ENCODE measurements at regions not wholly inside any gene's neighbourhood (a gene's known extent, or its start where the extent isn't known, plus 50 kb on each side); places are given as distances from the start of the nearest gene placed in this dataset.

DNA sequence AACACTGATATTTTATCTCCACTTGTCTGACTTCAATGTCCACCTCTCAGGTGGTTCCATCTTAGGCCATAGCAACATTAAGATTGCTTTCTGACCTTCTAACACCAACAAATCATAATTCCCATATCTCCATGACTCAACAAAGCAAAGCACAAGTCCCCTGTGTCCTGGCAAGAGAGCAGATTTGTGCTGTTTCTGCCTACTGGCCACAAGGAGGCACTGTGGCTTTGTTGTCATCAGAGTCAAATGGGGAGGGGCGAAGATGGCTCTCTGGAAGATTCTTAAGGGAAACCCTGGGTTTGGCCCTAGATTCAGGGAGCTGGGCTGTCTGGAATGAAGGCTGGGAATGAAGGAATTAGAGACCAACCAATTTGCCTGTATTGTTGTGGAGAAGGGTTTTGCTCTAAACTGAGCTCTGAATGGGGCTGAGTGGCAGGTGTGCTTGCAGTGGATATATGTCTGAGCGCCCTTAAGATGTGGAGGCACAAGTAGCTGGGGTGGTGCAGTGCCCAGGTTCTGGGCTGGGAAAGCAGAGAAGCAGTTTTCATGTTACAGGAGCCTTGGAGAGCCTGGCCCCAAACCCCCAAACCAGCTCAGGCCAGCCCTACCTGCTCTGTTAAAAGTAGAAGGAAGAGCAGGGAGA, 154.8 kb upstream of the PRSS58 start:
- TF ChIP-seq, protein P1, sequence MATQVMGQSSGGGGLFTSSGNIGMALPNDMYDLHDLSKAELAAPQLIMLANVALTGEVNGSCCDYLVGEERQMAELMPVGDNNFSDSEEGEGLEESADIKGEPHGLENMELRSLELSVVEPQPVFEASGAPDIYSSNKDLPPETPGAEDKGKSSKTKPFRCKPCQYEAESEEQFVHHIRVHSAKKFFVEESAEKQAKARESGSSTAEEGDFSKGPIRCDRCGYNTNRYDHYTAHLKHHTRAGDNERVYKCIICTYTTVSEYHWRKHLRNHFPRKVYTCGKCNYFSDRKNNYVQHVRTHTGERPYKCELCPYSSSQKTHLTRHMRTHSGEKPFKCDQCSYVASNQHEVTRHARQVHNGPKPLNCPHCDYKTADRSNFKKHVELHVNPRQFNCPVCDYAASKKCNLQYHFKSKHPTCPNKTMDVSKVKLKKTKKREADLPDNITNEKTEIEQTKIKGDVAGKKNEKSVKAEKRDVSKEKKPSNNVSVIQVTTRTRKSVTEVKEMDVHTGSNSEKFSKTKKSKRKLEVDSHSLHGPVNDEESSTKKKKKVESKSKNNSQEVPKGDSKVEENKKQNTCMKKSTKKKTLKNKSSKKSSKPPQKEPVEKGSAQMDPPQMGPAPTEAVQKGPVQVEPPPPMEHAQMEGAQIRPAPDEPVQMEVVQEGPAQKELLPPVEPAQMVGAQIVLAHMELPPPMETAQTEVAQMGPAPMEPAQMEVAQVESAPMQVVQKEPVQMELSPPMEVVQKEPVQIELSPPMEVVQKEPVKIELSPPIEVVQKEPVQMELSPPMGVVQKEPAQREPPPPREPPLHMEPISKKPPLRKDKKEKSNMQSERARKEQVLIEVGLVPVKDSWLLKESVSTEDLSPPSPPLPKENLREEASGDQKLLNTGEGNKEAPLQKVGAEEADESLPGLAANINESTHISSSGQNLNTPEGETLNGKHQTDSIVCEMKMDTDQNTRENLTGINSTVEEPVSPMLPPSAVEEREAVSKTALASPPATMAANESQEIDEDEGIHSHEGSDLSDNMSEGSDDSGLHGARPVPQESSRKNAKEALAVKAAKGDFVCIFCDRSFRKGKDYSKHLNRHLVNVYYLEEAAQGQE (IDR thresholded peaks at IDR 0.05; ENCODE audit: unreplicated experiment) = no peak
- TF ChIP-seq, protein P2, sequence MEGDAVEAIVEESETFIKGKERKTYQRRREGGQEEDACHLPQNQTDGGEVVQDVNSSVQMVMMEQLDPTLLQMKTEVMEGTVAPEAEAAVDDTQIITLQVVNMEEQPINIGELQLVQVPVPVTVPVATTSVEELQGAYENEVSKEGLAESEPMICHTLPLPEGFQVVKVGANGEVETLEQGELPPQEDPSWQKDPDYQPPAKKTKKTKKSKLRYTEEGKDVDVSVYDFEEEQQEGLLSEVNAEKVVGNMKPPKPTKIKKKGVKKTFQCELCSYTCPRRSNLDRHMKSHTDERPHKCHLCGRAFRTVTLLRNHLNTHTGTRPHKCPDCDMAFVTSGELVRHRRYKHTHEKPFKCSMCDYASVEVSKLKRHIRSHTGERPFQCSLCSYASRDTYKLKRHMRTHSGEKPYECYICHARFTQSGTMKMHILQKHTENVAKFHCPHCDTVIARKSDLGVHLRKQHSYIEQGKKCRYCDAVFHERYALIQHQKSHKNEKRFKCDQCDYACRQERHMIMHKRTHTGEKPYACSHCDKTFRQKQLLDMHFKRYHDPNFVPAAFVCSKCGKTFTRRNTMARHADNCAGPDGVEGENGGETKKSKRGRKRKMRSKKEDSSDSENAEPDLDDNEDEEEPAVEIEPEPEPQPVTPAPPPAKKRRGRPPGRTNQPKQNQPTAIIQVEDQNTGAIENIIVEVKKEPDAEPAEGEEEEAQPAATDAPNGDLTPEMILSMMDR (conservative IDR thresholded peaks at IDR 0.05; ENCODE audit: low read depth in 2 of 2) = peak; percentile 93 to 96
- TF ChIP-seq POLR2AphosphoS5 (IDR thresholded peaks at IDR 0.05; ENCODE audit: low read depth) (no peak), CREB1 (CRISPR knock-in tag; IDR thresholded peaks at IDR 0.05; ENCODE audit: low read depth) (no peak), STAT1 (IDR thresholded peaks at IDR 0.05; ENCODE audit: unreplicated experiment) (no peak), ZNF114 (CRISPR knock-in tag; IDR thresholded peaks at IDR 0.05) (no peak), EZH2 (IDR thresholded peaks at IDR 0.05; ENCODE audit: low read depth, unreplicated experiment) (no peak), EZH2phosphoT487 (IDR thresholded peaks at IDR 0.05; ENCODE audit: unreplicated experiment) (no peak), ZNF331 (CRISPR knock-in tag; IDR thresholded peaks at IDR 0.05; ENCODE audit: low read depth) (no peak), JUNB (IDR thresholded peaks at IDR 0.05; ENCODE audit: unreplicated experiment) (no peak), NANOG (IDR thresholded peaks at IDR 0.05; ENCODE audit: borderline replicate concordance) (no peak)
- TF ChIP-seq, protein P3, sequence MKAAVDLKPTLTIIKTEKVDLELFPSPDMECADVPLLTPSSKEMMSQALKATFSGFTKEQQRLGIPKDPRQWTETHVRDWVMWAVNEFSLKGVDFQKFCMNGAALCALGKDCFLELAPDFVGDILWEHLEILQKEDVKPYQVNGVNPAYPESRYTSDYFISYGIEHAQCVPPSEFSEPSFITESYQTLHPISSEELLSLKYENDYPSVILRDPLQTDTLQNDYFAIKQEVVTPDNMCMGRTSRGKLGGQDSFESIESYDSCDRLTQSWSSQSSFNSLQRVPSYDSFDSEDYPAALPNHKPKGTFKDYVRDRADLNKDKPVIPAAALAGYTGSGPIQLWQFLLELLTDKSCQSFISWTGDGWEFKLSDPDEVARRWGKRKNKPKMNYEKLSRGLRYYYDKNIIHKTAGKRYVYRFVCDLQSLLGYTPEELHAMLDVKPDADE (IDR thresholded peaks at IDR 0.05) = no peak
- TF ChIP-seq, protein P4, sequence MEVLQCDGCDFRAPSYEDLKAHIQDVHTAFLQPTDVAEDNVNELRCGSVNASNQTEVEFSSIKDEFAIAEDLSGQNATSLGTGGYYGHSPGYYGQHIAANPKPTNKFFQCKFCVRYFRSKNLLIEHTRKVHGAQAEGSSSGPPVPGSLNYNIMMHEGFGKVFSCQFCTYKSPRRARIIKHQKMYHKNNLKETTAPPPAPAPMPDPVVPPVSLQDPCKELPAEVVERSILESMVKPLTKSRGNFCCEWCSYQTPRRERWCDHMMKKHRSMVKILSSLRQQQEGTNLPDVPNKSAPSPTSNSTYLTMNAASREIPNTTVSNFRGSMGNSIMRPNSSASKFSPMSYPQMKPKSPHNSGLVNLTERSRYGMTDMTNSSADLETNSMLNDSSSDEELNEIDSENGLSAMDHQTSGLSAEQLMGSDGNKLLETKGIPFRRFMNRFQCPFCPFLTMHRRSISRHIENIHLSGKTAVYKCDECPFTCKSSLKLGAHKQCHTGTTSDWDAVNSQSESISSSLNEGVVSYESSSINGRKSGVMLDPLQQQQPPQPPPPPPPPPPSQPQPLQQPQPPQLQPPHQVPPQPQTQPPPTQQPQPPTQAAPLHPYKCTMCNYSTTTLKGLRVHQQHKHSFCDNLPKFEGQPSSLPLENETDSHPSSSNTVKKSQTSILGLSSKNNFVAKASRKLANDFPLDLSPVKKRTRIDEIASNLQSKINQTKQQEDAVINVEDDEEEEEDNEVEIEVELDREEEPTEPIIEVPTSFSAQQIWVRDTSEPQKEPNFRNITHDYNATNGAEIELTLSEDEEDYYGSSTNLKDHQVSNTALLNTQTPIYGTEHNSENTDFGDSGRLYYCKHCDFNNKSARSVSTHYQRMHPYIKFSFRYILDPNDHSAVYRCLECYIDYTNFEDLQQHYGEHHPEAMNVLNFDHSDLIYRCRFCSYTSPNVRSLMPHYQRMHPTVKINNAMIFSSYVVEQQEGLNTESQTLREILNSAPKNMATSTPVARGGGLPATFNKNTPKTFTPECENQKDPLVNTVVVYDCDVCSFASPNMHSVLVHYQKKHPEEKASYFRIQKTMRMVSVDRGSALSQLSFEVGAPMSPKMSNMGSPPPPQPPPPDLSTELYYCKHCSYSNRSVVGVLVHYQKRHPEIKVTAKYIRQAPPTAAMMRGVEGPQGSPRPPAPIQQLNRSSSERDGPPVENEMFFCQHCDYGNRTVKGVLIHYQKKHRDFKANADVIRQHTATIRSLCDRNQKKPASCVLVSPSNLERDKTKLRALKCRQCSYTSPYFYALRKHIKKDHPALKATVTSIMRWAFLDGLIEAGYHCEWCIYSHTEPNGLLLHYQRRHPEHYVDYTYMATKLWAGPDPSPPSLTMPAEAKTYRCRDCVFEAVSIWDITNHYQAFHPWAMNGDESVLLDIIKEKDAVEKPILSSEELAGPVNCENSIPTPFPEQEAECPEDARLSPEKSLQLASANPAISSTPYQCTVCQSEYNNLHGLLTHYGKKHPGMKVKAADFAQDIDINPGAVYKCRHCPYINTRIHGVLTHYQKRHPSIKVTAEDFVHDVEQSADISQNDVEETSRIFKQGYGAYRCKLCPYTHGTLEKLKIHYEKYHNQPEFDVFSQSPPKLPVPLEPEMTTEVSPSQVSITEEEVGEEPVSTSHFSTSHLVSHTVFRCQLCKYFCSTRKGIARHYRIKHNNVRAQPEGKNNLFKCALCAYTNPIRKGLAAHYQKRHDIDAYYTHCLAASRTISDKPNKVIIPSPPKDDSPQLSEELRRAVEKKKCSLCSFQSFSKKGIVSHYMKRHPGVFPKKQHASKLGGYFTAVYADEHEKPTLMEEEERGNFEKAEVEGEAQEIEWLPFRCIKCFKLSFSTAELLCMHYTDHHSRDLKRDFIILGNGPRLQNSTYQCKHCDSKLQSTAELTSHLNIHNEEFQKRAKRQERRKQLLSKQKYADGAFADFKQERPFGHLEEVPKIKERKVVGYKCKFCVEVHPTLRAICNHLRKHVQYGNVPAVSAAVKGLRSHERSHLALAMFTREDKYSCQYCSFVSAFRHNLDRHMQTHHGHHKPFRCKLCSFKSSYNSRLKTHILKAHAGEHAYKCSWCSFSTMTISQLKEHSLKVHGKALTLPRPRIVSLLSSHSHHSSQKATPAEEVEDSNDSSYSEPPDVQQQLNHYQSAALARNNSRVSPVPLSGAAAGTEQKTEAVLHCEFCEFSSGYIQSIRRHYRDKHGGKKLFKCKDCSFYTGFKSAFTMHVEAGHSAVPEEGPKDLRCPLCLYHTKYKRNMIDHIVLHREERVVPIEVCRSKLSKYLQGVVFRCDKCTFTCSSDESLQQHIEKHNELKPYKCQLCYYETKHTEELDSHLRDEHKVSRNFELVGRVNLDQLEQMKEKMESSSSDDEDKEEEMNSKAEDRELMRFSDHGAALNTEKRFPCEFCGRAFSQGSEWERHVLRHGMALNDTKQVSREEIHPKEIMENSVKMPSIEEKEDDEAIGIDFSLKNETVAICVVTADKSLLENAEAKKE (CRISPR knock-in tag; IDR thresholded peaks at IDR 0.05) = no peak

Data from GM23338 (cell line).